ENCODE measurements at regions not wholly inside any gene's neighbourhood (a gene's known extent, or its start where the extent isn't known, plus 50 kb on each side); places are given as distances from the start of the nearest gene placed in this dataset.
"Not testable (repeated sequence)": the region's sequence is repeated elsewhere in the genome, so short reads cannot be mapped to it uniquely, and the experiment has no call there.

- no peak overlapping the region for H3K27ac ChIP-seq (ENCODE audit: low read depth in 1 of 2, low read length in 1 of 2)
- no peaks in the 10 kb centered on the region for H3K27me3 ChIP-seq (ENCODE audit: control insufficient read depth in 3 of 3, insufficient read depth in 3 of 3, low read length in 2 of 3)
- DNase-seq (no peak), ATAC-seq (ENCODE audit: insufficient read depth, low FRiP score) (no peak)
- WGBS, 2 donors: 66 to 79% methylated on average over 2 of the region's 2 CpGs
- H3K4me1 ChIP-seq (ENCODE audit: control insufficient read depth in 5 of 5, insufficient read depth in 5 of 5, low read length in 5 of 5): no peaks in the 10 kb centered on the region
- H3K9ac ChIP-seq (ENCODE audit: insufficient read depth in 1 of 2, low read length in 2 of 2): no peak overlapping the region
- TF ChIP-seq, protein P1, sequence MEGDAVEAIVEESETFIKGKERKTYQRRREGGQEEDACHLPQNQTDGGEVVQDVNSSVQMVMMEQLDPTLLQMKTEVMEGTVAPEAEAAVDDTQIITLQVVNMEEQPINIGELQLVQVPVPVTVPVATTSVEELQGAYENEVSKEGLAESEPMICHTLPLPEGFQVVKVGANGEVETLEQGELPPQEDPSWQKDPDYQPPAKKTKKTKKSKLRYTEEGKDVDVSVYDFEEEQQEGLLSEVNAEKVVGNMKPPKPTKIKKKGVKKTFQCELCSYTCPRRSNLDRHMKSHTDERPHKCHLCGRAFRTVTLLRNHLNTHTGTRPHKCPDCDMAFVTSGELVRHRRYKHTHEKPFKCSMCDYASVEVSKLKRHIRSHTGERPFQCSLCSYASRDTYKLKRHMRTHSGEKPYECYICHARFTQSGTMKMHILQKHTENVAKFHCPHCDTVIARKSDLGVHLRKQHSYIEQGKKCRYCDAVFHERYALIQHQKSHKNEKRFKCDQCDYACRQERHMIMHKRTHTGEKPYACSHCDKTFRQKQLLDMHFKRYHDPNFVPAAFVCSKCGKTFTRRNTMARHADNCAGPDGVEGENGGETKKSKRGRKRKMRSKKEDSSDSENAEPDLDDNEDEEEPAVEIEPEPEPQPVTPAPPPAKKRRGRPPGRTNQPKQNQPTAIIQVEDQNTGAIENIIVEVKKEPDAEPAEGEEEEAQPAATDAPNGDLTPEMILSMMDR (IDR thresholded peaks at IDR 0.05; ENCODE audit: control extremely low read depth, extremely low read depth): no peak
- no peaks in the 10 kb centered on the region for H3K36me3 ChIP-seq (ENCODE audit: control insufficient read depth in 4 of 4, insufficient read depth in 4 of 4, low read length in 4 of 4)
- no peak overlapping the region for H3K4me3 ChIP-seq
- H3K9me3 ChIP-seq (ENCODE audit: control insufficient read depth in 4 of 4, insufficient read depth in 3 of 4, low read length in 3 of 4): no peaks in the 10 kb centered on the region
Observed at GRCh38 chr1:214862421-214862820, 220.1 kb upstream of the KCNK2 start.

- H3K4me1 ChIP-seq (ENCODE audit: control insufficient read depth in 5 of 5, insufficient read depth in 5 of 5, low read length in 5 of 5): no peaks in the 10 kb centered on the region
Observed at GRCh38 chr1:214864896-214865688, 217.4 kb upstream of the KCNK2 start.

GRCh38 chr1:214870426-214870825 is 212.1 kb upstream of the KCNK2 start:
- not testable (repeated sequence) for DNase-seq; H3K4me1 ChIP-seq (ENCODE audit: control insufficient read depth in 5 of 5, insufficient read depth in 5 of 5, low read length in 5 of 5); H3K36me3 ChIP-seq (ENCODE audit: control insufficient read depth in 4 of 4, insufficient read depth in 4 of 4, low read length in 4 of 4); ATAC-seq (ENCODE audit: insufficient read depth, low FRiP score); H3K9me3 ChIP-seq (ENCODE audit: control insufficient read depth in 4 of 4, insufficient read depth in 3 of 4, low read length in 3 of 4); H3K27me3 ChIP-seq (ENCODE audit: control insufficient read depth in 3 of 3, insufficient read depth in 3 of 3, low read length in 2 of 3); H3K4me3 ChIP-seq; H3K27ac ChIP-seq (ENCODE audit: low read depth in 1 of 2, low read length in 1 of 2); H3K9ac ChIP-seq (ENCODE audit: insufficient read depth in 1 of 2, low read length in 2 of 2)
- WGBS, 2 donors: 96 to 97% methylated on average over 35 to 40 of the region's 40 CpGs

More at GRCh38 chr1:214864896-214865688, 217.4 kb upstream of the KCNK2 start:
- ATAC-seq (ENCODE audit: insufficient read depth, low FRiP score): no peak
- no peak overlapping the region for H3K27ac ChIP-seq (ENCODE audit: low read depth in 1 of 2, low read length in 1 of 2)
- peak in 1 of 3 donors; percentile 9 for DNase-seq
- H3K9me3 ChIP-seq (ENCODE audit: control insufficient read depth in 4 of 4, insufficient read depth in 3 of 4, low read length in 3 of 4): no peaks in the 10 kb centered on the region
- no peak overlapping the region for H3K9ac ChIP-seq (ENCODE audit: insufficient read depth in 1 of 2, low read length in 2 of 2)
- TF ChIP-seq, protein P1 (IDR thresholded peaks at IDR 0.05; ENCODE audit: control extremely low read depth, extremely low read depth): no peak
- H3K27me3 ChIP-seq (ENCODE audit: control insufficient read depth in 3 of 3, insufficient read depth in 3 of 3, low read length in 2 of 3): no peaks in the 10 kb centered on the region
- 75 to 82% methylated on average over 3 of the region's 3 CpGs for WGBS, 2 donors
- no peaks in the 10 kb centered on the region for H3K36me3 ChIP-seq (ENCODE audit: control insufficient read depth in 4 of 4, insufficient read depth in 4 of 4, low read length in 4 of 4)
- no peak overlapping the region for H3K4me3 ChIP-seq

DNA sequence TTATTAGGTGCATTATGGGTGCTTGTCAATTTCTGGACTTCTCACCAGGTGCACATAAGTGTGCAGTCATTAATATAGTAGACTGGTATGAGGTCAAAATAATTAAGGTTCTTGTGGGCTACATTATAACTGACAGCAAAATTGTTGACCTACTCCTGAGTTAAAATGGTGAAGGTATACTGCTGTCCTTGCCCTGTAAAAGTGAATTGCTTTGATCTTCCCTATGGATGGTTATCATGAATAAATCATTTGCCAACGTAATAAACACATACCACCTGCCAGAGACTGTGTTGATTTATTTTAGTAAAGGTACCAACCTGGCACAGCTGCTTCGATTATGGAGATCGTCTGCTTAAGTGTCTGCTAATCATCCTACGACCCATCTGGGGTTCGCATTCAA is 201.6 kb upstream of the KCNK2 start:
- DNase-seq (no peak), ATAC-seq (ENCODE audit: insufficient read depth, low FRiP score) (no peak)
- 85 to 86% methylated on average over 5 of the region's 5 CpGs for WGBS, 2 donors

More for the DNA sequence above, 201.6 kb upstream of the KCNK2 start:
- Histone ChIP-seq H3K4me3 (no peak overlapping the region), H3K9ac (ENCODE audit: insufficient read depth in 1 of 2, low read length in 2 of 2) (no peak overlapping the region), H3K36me3 (ENCODE audit: control insufficient read depth in 4 of 4, insufficient read depth in 4 of 4, low read length in 4 of 4) (no peaks in the 10 kb centered on the region), H3K9me3 (ENCODE audit: control insufficient read depth in 4 of 4, insufficient read depth in 3 of 4, low read length in 3 of 4) (no peaks in the 10 kb centered on the region), H3K27ac (ENCODE audit: low read depth in 1 of 2, low read length in 1 of 2) (no peak overlapping the region), H3K27me3 (ENCODE audit: control insufficient read depth in 3 of 3, insufficient read depth in 3 of 3, low read length in 2 of 3) (no peaks in the 10 kb centered on the region), H3K4me1 (ENCODE audit: control insufficient read depth in 5 of 5, insufficient read depth in 5 of 5, low read length in 5 of 5) (no peaks in the 10 kb centered on the region)
- TF ChIP-seq, protein P1 (IDR thresholded peaks at IDR 0.05; ENCODE audit: control extremely low read depth, extremely low read depth): no peak
